ENCODE measurements at regions not wholly inside any gene's neighbourhood (a gene's known extent, or its start where the extent isn't known, plus 50 kb on each side); places are given as distances from the start of the nearest gene placed in this dataset.

DNA sequence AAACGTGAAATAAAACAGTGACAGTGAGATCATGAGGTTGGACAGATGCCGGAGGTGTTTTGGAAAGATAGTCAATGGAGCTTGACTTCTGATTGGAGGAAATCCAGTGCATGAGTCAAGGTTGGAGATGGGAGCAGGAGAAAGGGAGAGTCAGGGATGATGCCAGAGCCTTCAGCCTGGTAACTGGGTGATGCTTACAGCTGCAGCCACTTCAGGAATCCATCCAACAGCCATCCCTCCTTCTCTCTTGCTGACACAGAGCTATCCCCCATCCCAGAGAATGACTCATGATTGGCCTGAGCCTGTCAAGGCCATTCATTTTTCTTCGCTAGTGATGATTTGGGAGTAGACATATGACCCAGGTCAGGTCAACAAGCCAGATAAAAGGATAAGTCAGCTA is 112.8 kb downstream of the SAMD5 start:
- DNase-seq = peak; percentile 82 to 89 (median 88)

DNA sequence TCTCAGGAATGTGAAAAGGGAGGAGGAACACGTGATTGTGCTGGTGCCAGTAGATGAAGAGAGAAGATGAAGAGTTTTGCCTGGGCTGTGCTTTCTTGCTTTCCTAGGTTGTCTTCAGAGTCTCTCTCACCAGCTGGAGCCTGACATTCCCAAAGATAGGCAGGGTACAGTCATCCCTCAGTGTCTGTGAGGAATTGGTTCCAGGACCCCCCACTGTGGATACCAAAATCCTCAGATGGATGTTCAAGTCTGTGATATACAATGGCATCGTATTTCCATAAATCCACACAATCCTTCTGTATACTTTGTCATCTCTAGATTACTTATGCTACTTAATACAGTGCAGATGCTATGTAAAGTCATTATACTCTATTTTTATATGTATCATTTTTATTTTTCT is 113.5 kb downstream of the SAMD5 start:
- DNase-seq = peak in 2 of 3 donors; percentile 24 to 35

DNA sequence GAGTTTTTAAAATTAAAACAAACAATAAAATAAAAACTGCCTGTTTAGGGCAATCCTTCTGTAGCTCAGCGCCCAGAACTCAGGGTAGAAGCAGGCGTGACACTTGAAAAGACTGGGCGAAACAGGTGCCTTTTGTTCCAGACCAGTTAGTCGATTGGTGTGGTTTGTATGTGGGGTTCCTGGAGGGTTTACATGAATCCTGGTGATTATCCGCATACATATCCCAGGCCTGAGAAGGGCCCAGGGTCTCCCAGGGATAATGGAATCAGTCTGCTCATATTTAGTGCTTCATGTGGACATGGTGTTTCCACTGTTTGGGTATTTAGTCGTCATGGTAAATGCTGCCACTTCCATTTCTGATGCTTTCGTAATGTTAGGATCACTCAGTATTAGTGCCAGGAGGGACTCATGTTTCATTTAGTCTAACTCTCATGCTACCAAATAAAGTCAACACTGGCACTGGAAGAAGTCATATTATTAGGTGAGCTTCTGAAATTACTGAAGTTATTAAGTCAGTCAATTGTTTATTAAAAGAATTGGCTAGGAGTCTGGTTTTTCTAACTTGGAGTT is 116.5 kb downstream of the SAMD5 start:
- peak in 1 of 3 donors; percentile 22 for DNase-seq

DNA sequence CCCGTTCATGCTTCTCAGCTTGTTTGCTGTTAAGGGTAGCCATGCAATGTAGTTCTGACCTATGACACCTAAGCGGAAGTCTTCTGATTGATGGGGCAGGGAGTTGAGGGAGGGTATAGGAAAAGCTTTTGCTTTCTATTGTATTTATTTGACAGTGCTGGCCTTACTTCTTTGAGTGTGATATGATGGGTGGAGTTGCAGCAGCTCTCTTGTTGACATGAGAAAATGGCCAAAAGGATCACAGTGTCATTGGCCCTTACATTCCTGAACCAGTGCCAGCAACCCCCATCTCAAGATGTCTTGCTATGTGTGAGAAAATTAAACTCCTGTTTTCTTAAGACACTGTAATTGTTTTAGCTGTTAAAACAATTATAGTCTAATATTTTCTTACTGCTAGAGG is 117.5 kb downstream of the SAMD5 start:
- DNase-seq = no peak

DNA sequence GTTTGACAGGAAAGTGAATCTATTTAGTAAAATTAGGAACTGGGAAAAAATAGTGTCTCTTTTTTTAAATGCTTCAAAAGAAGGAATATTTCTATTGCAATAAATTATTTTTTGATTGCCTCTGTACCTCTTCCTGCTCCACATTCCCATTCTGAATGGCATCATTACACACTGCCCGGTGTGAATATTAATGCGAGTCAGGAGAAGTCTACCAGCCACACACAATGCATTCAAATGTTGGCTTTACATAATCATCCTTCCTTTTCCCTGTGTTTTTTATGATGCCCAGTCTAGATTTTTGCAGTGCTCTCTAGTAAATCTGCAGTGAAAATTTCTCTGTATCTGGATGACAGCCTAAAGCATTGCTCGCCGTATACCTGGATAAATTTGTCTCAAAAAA is 118.9 kb downstream of the SAMD5 start:
- DNase-seq = no peak

DNA sequence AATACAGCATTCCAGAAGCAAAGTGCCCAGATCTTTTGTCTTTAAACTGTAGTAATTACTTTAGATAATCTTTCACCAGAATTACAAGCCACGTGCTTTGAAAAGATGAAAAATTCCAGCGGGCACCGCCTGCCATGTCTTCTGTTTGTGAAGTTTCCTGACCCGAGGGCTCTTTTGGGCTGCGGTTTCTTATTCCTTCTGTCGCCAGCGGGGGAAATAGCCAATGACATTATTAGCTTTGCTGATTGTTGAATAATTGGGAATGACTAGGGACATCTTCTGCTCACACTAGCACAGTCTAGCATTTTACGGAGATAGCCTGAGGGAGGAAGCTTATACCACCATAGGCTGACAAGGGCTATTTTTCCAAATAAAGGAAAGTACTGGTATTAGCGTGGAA is 124.7 kb downstream of the SAMD5 start:
- no peak for DNase-seq

DNA sequence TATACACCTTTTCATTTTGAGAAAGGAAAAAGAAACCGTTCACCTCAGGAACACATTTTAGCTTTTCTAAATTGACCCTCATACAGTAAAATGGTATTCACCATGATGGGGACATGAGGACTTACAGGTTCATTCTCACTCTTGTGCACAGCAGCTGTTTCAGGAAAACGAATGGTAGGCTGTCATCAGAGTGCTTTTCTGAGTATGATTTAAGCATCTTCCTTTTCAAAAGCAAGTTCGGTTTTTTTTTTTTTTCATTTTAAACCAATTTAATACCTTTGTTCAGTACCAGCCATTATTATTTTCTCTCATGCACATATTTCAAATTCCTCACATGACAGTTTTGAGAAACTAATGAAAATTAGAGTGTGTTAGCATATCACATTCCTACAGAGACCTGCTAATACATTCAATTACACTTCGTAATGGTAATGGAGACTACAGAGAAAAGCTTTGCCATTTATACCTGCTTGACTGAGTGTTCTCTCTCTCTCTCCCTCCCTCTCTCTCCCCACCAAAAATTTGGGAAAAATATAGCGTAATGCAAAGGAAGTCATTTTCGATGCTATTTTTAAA is 129.2 kb downstream of the SAMD5 start:
- DNase-seq = no peak

DNA sequence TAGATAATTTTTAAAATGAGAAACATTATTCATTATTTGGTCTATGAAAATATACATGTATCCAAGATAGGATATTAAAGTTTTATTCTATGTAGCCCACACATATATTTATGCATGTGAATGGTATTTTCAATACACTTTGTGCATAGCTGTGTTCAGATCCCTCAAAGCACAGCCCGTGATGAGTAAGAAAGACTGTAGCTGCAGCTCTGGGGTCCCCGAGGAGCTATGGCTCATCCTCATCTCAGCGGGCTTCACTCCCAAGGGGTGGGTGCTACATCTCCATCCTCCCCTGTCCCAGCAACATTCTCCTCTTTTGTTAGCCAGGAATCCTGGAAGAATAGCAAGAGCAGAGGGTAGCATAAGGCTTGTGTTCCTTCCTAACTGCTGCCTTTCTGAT is 130.8 kb downstream of the SAMD5 start:
- no peak for DNase-seq

DNA sequence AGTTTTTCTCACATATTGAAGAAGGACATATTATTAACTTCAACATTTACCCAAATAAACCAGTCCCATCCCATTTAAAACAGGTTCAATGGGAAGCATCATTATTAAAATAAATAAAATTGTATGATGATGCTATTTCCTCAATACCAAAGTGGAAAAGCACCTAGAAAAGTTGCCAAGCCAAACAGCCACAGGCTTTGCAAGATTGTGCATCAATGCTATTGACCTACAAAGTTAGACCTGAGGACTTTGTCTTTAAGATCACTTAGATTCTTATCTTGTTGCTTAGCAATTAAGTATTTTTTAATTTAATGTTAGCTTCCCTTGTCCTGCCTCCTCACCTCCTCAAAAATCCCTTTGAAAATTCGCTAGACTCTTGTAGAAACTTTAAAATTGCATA is 132.1 kb downstream of the SAMD5 start:
- no peak for DNase-seq

DNA sequence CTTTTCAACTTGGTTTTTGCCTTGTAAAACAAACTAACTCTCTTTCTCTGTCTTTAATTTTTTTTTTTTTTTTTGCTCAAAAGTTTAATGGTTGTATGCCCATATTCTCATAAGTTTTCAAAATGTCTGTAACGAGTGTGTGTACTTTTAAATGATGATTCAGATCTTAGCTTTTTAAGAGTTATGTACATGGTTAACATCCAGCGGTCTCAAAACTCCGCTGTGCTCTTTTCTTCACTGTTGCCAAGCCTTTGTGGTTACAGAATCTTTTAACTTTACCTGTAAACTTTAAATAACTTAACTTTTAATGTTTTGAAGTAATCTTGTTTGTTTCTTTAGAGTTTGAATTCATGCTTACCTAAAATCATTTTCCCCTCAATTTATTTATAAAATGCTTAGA is 133.0 kb downstream of the SAMD5 start:
- no peak for DNase-seq

DNA sequence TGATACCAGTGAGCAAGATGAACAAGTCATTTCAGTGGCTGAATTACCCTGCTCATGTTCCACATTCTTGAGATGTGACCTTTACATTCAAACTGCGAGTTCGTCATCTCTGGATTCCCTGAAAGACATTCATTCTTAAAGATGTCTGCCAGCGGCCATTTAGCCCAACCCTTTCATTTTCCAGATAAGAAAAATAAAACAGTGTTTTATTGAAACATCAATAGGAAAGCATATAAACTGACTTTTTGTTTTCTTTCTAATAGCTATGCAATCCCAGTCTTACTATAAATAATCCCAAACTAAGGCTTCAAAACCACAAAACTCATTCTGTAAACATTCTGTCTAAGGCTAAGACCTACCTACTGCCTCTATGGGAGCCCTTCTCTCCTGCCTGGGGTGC is 134.0 kb downstream of the SAMD5 start:
- no peak for DNase-seq

DNA sequence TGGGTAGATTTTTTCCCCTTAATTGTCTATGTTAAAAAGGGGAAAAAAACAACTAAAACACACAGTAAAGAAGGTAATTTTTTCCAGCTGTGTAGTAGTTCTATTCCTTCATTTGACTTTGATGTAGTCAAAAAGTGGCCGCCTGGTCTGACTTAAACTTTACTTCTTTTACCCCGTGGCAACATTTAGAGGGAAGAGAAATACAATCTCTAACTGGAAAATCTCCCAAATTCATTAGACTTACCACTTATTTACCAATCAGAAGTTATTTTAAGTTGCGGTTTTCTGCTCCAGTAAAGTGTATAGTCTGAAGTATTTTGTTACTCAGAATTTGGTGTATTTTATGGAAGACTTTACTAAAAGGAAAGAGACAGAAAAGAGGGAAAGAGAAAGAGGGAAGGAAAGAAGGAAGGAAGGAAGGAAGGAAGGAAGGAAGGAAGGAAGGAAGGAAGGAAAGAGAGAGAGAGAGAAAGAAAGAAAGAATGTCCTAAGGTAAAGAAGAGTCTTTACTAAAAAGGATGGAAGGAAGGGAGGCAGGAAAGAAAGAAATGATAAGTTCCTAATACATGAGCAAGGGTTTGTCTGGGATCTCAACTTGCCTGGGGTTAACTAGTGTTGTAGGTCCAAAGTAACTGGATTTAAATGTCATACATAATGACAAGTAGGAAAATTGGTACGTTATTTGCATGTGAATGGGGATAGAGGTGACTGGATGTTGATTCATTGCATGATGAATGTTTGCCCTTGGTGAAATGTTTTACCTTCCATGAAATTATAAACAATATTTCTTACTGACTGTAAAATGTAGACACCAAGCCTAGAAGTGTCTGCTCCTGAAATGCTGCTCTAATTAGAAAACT is 135.1 kb downstream of the SAMD5 start:
- no peak for DNase-seq

DNA sequence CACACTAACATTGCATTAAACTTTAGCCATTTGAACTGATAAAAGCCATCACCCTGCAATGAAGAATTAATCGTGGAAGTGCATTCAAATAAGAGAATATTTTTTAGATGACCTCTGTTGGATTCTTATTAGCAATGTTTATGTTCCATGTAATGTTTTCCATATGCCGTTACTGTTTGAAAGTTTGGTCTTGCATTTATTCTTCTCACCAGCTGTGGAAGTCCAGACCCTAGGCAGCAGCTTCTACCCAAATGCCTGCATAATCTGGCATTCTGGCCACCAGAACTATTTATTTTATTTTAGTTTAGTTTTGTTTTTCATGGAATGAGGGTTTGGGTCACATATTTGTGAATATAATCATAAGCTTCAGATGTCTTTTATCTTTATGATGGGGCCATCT is 140.4 kb downstream of the SAMD5 start:
- DNase-seq = peak; percentile 22 to 52 (median 31)

DNA sequence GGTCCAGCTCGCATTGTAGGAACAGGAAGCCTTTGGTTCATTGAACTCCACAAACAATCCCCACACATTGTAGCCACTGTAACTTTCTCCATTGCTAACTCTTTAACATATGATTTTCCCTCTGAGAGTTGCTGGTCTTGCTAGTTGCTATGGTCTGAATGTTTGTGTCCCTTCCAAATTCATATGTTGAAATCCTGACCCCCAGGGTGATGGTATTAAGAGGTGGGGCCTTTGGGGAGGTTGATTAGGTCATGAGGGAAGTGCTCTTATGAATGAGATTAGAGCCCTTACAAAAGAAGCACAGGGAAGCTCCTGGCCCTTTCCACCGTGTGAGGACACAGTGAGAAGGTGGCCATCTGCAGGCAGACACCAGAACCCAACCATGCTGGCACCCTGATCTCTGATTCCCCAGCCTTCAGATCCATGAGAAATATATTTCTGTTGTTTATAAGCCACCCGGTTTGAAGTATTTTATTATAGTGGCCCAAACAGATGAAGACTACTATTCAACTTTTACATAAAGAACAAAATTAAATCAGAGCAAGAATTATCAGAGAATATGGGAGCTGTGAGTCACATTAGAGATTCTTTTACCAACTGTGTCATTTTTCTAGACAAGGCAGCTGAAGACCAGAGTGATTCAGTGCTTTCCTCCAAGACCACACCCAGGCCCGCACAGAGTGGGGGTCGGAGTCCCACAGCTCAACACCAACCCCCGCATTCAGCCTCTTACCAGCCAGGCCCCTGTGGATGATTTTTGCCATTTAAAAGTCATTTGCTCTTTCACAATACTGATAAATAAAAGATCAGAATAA is 143.0 kb downstream of the SAMD5 start:
- peak in 1 of 3 donors; percentile 39 for DNase-seq

DNA sequence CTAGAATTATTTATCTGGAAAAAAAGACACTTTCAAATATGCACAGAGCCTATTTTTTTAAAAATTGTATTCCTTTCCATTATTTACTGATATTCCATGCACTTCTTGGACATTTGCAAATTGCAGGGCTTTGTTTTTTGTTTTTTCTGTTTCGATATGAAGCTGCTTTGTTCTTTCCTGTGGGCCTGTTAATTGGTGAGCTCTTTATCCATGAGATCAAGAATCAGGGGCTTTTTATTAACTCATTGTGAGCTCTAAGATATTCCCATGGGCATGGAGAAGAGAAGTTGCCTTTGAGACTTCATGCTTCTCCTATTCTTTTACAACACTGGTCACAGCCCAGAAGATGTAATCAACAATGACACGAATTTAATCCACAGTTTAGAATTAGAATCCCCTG is 145.1 kb downstream of the SAMD5 start:
- DNase-seq = no peak

DNA sequence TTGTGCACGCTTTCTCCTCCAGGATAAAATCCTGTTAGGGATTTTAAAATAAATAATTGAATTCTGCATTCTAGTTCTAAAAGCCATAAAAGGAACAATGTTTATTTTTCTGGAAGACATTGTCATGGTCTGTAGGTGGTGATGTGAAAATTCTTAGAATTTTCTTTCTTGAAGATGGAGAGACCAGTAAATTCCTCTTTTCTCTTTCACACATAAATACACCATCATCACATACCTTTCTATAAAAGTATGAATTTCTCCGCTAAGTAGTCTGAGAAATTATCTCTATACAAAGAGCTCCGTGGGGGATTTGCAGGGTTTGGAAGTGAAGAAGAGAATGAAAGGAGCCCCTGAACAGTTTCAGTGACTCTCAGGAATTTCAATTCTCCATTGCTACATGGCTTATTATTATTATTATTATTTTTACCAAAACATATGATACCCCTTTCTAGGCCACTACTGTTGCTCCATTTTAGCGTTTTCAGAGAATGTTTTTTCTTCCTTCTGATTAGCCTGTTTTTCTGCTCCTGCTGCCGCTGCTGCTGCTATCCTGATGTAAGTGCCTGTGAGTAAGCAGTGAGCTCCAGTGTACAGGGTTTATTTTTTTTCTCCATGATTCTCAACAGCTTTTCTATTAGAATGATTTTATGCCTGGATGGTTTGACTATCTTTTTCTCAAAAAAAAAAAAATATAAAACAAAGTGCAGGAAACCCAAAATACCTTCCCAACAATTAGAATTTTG is 145.8 kb downstream of the SAMD5 start:
- DNase-seq = no peak

DNA sequence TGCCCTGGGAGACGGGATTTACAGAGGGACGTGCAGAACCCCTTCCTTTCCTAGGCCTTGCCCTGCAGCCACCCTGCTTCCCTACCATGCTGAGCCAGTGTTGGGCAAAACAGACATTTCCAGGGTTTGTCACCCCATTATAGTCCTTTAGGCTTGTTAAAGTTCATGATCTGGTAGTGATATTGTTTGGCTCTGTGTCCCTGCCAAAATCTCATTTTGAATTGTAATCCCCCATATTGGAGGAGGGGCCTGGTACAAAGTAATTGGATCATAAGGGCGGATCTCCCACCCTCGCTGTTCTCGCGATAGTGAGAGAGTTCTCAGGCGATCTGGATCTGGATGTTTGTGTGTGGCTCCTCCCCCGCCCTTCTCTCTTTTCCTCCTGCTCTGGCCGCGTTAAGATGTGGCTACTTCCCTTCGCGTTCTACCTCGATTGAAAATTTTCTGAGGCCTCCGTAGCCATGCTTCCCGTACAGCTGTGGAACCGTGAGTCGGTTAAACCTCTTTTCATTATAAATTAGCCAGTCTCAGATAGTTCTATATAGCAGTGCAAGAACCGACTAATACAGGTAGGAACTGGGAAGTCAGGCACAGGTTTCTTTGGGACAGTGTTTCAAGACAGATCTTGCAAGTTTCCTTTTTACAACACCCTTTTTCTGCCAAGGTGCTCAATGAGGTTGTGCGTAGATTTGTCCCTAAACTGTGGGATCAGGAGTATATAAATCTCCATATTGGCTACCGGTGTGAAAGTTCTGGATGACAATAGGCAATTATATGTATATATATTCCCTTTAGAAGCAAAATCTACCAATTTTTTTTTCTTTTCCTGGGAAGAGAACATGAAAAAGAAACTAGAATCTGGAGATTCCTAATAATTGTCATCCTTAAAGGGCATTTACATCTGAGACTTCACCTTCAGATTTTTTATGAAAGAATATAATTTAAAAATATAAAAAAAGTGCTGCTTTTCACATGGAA is 152.1 kb downstream of the SAMD5 start:
- DNase-seq = no peak

DNA sequence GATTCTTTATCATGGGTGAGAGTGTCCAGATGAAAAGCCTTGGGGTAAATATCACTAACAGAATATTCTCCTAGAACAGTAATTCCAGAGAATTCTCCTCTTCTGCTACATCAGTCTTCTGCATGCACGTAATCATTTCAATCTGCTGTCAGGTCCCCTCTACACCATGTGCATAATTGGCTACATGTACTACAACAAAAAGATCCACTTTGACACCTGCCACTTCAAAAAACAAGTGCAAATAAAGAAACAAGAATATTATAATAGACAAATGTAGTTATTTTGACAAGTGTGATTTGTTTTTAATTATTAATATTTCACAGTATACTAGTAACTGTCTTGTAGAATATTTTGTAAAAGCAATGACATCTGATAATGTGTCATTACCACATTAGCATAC is 154.2 kb downstream of the SAMD5 start:
- DNase-seq = no peak

DNA sequence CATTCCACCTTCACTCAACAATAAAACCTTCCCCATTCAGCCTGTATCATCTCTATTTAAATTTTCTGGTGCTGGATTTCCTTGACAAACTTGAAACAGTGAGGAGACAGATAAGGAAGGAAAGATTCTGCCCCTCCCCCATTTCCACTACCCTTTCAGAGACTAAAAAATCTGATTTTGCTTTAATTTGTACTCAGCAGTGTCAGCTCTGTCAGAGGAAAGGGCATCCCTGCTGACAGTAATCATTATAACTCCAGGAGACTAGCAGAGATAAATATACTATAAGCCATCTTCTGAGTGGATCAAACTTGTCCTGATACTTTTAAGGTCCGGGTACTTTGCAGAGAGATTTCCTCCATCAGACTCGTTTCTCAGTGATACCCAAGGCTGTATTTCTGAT is 155.6 kb downstream of the SAMD5 start:
- DNase-seq = no peak

DNA sequence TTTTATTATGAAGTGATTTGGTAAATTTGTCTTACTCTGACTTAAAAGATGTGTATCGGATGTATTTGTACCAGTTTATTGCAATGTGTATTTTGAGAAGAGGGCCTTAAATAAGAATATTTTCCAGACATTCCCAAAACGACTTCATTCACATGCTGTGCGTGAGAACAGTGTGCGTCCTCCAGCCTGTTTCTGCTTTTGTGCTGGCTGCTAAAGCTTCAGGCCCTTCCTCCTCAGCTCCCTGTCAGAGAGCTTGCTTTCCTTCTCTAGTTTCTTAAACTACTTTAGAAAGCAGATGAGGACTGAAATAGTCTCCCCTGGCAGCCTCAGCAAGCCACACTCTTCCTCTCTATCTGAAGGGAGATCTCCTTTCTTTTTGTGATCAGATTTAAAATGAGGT is 157.8 kb downstream of the SAMD5 start:
- no peak for DNase-seq

DNA sequence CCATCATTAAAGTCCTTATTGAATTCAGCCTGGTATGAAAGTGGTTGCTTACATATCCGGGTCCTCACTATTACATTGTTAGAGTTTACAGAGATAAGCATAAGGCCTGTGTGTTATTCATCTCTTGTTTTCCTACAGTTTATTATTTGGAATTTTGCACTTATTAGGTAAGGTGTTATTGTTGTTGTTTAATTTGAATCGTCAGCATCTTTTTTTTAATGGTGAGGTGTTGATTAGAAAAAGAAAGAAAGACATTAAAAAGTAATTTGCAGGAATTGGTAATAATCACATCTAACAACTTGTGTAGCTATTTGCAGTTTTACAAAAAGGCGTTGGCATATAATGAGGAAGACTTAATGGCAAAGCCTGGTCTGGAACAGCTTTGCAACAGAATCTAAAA is 158.6 kb downstream of the SAMD5 start:
- DNase-seq = no peak

Data from muscle of back (tissue), 3 donors.